GM23338 (cell line): ENCODE measurements at regions not wholly inside any gene's neighbourhood (a gene's known extent, or its start where the extent isn't known, plus 50 kb on each side); places are given as distances from the start of the nearest gene placed in this dataset.

Experiments
- ATAC-seq: fragments of 200-7000 bp; cut with Tn5 transposase; 3 replicates; pipeline ENCODE4 v1.9.1; 2020
- DNase-seq: peaks from one replicate; pipeline ENCODE4 v3.0.0-alpha.2; 2015; ENCODE audit warnings: low spot score
- H2AFZ ChIP-seq: fragments of 200-600 bp; sonication (generic); 2 replicates; pipeline ENCODE4 v1.8.0; 2016; ENCODE audit warnings: antibody characterized with exemption, mild to moderate bottlenecking, moderate library complexity
- H3F3A ChIP-seq: fragments of 200-600 bp; sonication (generic); replicated peaks from 2 replicates; pipeline ENCODE4 v1.8.0; 2017; ENCODE audit warnings: antibody characterized with exemption, mixed run types, low read depth
- H3K27ac ChIP-seq: fragments of 200-600 bp; sonication (generic); 2 replicates; pipeline ENCODE4 v1.6.1; 2016; ENCODE audit warnings: low read depth
- H3K27me3 ChIP-seq: fragments of 200-600 bp; sonication (generic); 2 replicates; pipeline ENCODE4 v1.8.0; 2016; ENCODE audit warnings: mild to moderate bottlenecking, mixed run types, moderate library complexity; ENCODE audit not compliant: insufficient read depth
- H3K36me3 ChIP-seq: fragments of 200-600 bp; sonication (generic); 2 replicates; pipeline ENCODE4 v1.8.0; 2016; ENCODE audit warnings: mild to moderate bottlenecking; ENCODE audit not compliant: insufficient read depth
- H3K4me1 ChIP-seq: fragments of 200-600 bp; sonication (generic); 2 replicates; pipeline ENCODE4 v1.8.0; 2016; ENCODE audit warnings: mild to moderate bottlenecking, moderate library complexity; ENCODE audit not compliant: insufficient read depth
- H3K4me2 ChIP-seq: fragments of 200-600 bp; sonication (generic); 2 replicates; pipeline ENCODE4 v1.7.1; 2017; ENCODE audit warnings: mixed run types
- H3K4me3 ChIP-seq: fragments of 200-600 bp; sonication (generic); 2 replicates; pipeline ENCODE4 v1.6.1; 2016; ENCODE audit warnings: mixed run types
- H3K79me2 ChIP-seq: fragments of 200-600 bp; sonication (generic); replicated peaks from 2 replicates; pipeline ENCODE4 v1.8.0; 2017; ENCODE audit warnings: mild to moderate bottlenecking; ENCODE audit not compliant: insufficient read depth
- H3K9me2 ChIP-seq: fragments of 200-600 bp; sonication (generic); 2 replicates; pipeline ENCODE4 v1.8.0; 2017; ENCODE audit not compliant: insufficient read depth
- H4K20me1 ChIP-seq: fragments of 200-600 bp; sonication (generic); replicated peaks from 2 replicates; pipeline ENCODE4 v1.8.0; 2017; ENCODE audit warnings: mild to moderate bottlenecking; ENCODE audit not compliant: insufficient read depth
- H3K27ac Mint-ChIP-seq: 2 replicates; pipeline ENCODE4 v1.8.0; 2020; ENCODE audit warnings: inconsistent platforms, mild to moderate bottlenecking, moderate library complexity, mixed read lengths
- H3K27me3 Mint-ChIP-seq: 3 replicates; pipeline ENCODE4 v1.8.0; 2022; ENCODE audit warnings: low read depth, mild to moderate bottlenecking, moderate library complexity, mixed read lengths, inconsistent platforms; ENCODE audit not compliant: insufficient read depth, poor library complexity
- H3K36me3 Mint-ChIP-seq: 3 replicates; pipeline ENCODE4 v1.8.0; 2021; ENCODE audit warnings: low read depth, mild to moderate bottlenecking, inconsistent platforms, moderate library complexity, mixed read lengths
- H3K4me1 Mint-ChIP-seq: 3 replicates; pipeline ENCODE4 v1.8.0; 2020; ENCODE audit warnings: mild to moderate bottlenecking, inconsistent platforms, mixed read lengths
- H3K4me3 Mint-ChIP-seq: 3 replicates; pipeline ENCODE4 v1.8.0; 2021; ENCODE audit warnings: moderate library complexity, mild to moderate bottlenecking, inconsistent platforms, mixed read lengths
- H3K9me3 Mint-ChIP-seq: 3 replicates; pipeline ENCODE4 v1.8.0; 2020; ENCODE audit warnings: moderate library complexity, mild to moderate bottlenecking, inconsistent platforms, mixed read lengths
- CTCF ChIP-seq, 2 experiments: fragments of 200-600 bp in 1 of 2; sonication (generic) in 1 of 2; conservative IDR thresholded peaks; 2 replicates each; pipeline versions ENCODE4 v1.5.1 to v1.6.1; 2016 to 2017; ENCODE audit warnings: antibody characterized with exemption in 2 of 2, low read depth in 2 of 2, mild to moderate bottlenecking in 2 of 2, moderate library complexity in 1 of 2
- JUNB ChIP-seq: IDR thresholded peaks from one replicate; pipeline ENCODE4 v1.6.1; 2016; ENCODE audit warnings: antibody characterized with exemption; ENCODE audit not compliant: unreplicated experiment
- REST ChIP-seq: IDR thresholded peaks from one replicate; pipeline ENCODE4 v1.6.1; 2018; ENCODE audit warnings: antibody characterized with exemption; ENCODE audit not compliant: unreplicated experiment
- STAT1 ChIP-seq: IDR thresholded peaks from one replicate; pipeline ENCODE4 v1.6.1; 2016; ENCODE audit warnings: antibody characterized with exemption; ENCODE audit not compliant: unreplicated experiment
- ZNF331 ChIP-seq: fragments of 250-450 bp; sonication (Bioruptor Pico); IDR thresholded peaks from 2 replicates; pipeline ENCODE4 v1.5.0; 2020; ENCODE audit warnings: low read depth, mild to moderate bottlenecking, moderate library complexity
- ZNF462 ChIP-seq: fragments of 250-450 bp; sonication (Bioruptor Pico); IDR thresholded peaks from 2 replicates; pipeline ENCODE4 v1.5.0; 2020; ENCODE audit warnings: mild to moderate bottlenecking, moderate library complexity

- H3K27ac Mint-ChIP-seq = no peak overlapping the region
- H2AFZ ChIP-seq = no peak overlapping the region
- TF ChIP-seq JUNB = no peak
- H3K36me3 Mint-ChIP-seq = no peaks in the 10 kb centered on the region
- peaks cover 9% of the 10 kb centered on the region; the same call in 1 of the 2 replicates for H3K27me3 ChIP-seq
- DNase-seq = no peak
- H4K20me1 ChIP-seq = no peaks in the 10 kb centered on the region
- H3K36me3 ChIP-seq = no peaks in the 10 kb centered on the region
- no peak overlapping the region for H3K4me2 ChIP-seq
- ATAC-seq = no peak
- H3K4me3 Mint-ChIP-seq = no peak overlapping the region
- H3F3A ChIP-seq = 0 out of 2 replicates have a peak, but pooled peaks cover 5% of the 10 kb centered on the region
- H3K4me1 Mint-ChIP-seq = peaks cover 32% of the 10 kb centered on the region
- H3K9me2 ChIP-seq = no peaks in the 10 kb centered on the region
- no peaks in the 10 kb centered on the region for H3K9me3 Mint-ChIP-seq
- peaks cover 26% of the 10 kb centered on the region for H3K27me3 Mint-ChIP-seq
- no peaks in the 10 kb centered on the region for H3K79me2 ChIP-seq
- peaks cover 14% of the 10 kb centered on the region for H3K4me1 ChIP-seq
- no peak overlapping the region for H3K4me3 ChIP-seq
- H3K27ac ChIP-seq = no peak overlapping the region
These were observed 190.4 kb downstream of the RGS3 start for GRCh38 chr9:113653746-113654604.

DNA sequence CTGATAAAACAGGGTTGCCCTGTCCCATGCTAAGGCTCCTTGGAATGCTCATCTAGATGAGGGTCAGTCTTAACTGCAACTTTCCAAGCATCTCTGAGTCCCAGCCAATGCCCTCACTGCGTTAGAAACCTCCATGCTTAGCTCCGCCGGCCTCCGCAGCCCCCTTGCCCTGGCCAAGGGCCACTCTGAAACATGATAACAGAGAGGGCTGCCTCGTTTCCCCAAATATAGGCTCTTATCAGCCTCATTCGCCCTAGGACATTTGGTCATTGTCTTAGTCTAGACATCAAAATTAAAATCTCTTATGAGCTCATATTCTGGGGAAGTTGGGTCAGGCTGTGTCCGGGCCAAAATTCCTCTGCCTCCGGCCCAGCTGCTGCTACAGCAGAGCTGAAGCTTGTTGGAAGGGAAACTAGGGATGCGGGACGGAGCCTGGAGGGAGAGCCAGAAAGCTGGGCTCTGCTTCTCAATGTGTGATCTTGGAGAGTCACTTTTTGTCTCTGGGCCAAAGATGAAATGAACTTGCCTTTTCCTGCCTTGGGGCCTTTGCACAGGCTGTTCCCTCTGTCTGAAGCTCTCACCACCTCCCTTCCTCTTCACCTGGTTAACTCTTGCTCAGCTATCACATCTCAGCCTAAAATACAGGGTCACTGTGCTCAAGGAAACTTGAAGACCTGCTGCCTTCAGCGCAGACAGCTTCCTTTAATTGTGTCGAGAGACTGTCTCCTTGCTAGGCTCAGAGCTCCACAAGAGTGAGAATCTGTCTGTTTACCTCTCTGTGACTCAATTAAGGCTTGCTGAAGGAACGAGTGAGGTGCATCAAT is 191.3 kb downstream of the RGS3 start:
- H3K27ac Mint-ChIP-seq = no peak overlapping the region
- H2AFZ ChIP-seq = peak overlapping the region; percentile 99
- H3K9me3 Mint-ChIP-seq = no peaks in the 10 kb centered on the region
- peaks cover 14% of the 10 kb centered on the region for H3K4me1 ChIP-seq
- no peaks in the 10 kb centered on the region for H3K79me2 ChIP-seq
- no peak overlapping the region for H3K4me2 ChIP-seq
- H3K27ac ChIP-seq = no peak overlapping the region
- H3K4me3 ChIP-seq = no peak overlapping the region
- H3F3A ChIP-seq = 0 out of 2 replicates have a peak, but pooled peaks cover 5% of the 10 kb centered on the region
- no peaks in the 10 kb centered on the region for H3K36me3 ChIP-seq
- no peak overlapping the region; the same call in 2 of the 3 replicates for H3K4me3 Mint-ChIP-seq
- H3K27me3 Mint-ChIP-seq = peaks cover 27% of the 10 kb centered on the region
- DNase-seq (no peak), ATAC-seq (no peak)
- H3K4me1 Mint-ChIP-seq = peaks cover 32% of the 10 kb centered on the region
- peaks cover 3% of the 10 kb centered on the region; the same call in 1 of the 2 replicates for H3K27me3 ChIP-seq
- no peaks in the 10 kb centered on the region for H3K36me3 Mint-ChIP-seq
- H4K20me1 ChIP-seq = no peaks in the 10 kb centered on the region
- H3K9me2 ChIP-seq = no peaks in the 10 kb centered on the region
- TF ChIP-seq CTCF (conservative IDR thresholded peaks at IDR 0.05; ENCODE audit: low read depth in 2 of 2) = no peak
- no peak for TF ChIP-seq ZNF462 (CRISPR knock-in tag)
- no peak for TF ChIP-seq ZNF331
- no peak for TF ChIP-seq REST
- no peak for TF ChIP-seq STAT1
